NOMO-1 treated with dmso at 0.1 percent for 144 hours (cell line): ENCODE measurements at regions not wholly inside any gene's neighbourhood (a gene's known extent, or its start where the extent isn't known, plus 50 kb on each side); places are given as distances from the start of the nearest gene placed in this dataset.

Source experiments
- DNase-seq: peaks from one replicate; lab custom pipeline; 2025; ENCODE audit not compliant: unreplicated experiment; lab: John Stamatoyannopoulos, UW

DNA sequence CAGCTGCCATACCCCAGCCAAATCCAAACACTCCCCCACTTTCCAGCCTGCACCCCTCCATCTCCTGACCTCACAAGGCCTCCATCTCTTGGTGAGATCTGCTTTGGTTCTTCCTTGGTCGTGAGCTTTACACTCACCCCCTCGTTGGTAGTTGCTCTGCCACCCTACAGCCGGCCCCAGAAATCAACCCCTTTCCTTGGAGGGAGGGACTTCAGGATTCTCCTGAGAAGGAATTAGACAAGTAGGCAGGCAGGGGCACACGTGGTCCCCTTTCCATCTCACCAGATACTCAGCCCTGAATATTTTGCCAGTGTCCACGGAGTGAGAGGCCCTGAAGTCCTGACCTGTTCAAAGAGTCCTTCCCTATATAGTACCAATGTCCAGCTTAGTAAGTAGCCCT is 120.0 kb upstream of the PWP1 start:
- DNase-seq: no peak

- no peak for DNase-seq
Measured at GRCh38 chr12:107567876-107568619, 117.6 kb upstream of the PWP1 start.

DNA sequence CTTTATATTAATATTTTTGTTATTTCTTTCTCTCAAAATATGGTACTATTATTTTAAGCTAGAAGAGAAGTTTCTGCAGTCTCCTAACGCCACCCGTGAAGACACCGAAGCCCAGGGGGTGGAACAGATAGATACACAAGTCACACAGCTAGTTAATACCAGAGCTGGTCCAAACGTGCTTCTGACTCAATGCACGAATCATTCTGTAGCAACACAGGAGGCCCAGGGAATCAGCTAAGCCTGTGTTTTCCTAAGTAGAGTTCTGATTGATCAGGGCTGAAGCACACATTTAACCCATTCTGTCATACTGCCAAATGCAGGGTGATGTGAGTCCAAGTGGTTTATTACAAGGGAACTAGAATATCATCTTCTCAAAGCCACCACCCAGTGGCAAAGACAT is 116.9 kb upstream of the PWP1 start:
- no peak for DNase-seq

- DNase-seq: no peak
Measured at GRCh38 chr12:107570721-107571120, 114.9 kb upstream of the PWP1 start.

DNA sequence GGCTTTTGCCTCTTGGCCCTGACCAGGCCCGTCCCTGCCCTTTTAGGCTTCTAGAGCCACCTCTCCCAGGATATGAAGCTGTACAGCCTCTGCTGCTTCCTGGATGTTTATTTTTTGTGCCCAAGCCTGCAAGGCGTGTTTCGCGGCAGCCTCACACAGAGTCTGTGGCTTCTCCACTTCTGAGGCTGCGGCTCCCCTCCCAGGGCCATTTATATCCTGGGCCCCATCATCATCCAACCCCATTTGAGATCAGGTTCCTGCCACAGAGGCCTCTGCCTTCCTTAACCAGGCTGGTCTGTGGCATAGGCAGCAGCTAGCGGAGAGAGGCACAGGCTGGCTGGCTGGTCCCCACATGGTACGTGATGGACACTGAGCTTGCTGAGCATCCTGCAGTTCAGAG is 114.1 kb upstream of the PWP1 start:
- DNase-seq: no peak

DNA sequence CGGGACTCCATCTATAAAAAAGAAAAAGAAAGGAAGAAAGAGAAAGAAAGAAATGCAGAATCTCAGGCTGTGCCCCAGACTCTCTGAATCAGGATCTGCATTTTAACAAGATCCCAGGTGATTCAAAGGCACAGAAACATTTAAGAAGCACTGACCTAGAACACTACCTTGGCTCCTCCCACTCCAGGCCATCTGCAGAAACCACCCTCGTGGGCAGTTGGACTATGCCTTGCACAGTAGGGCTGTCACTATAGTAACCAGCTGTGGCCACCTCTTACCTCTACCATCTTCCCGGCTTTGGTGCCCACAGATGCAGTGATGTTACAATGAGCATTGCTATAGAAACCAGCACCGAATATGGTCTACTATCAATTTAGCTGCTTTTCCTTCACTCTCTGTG is 110.9 kb upstream of the PWP1 start:
- no peak for DNase-seq

DNA sequence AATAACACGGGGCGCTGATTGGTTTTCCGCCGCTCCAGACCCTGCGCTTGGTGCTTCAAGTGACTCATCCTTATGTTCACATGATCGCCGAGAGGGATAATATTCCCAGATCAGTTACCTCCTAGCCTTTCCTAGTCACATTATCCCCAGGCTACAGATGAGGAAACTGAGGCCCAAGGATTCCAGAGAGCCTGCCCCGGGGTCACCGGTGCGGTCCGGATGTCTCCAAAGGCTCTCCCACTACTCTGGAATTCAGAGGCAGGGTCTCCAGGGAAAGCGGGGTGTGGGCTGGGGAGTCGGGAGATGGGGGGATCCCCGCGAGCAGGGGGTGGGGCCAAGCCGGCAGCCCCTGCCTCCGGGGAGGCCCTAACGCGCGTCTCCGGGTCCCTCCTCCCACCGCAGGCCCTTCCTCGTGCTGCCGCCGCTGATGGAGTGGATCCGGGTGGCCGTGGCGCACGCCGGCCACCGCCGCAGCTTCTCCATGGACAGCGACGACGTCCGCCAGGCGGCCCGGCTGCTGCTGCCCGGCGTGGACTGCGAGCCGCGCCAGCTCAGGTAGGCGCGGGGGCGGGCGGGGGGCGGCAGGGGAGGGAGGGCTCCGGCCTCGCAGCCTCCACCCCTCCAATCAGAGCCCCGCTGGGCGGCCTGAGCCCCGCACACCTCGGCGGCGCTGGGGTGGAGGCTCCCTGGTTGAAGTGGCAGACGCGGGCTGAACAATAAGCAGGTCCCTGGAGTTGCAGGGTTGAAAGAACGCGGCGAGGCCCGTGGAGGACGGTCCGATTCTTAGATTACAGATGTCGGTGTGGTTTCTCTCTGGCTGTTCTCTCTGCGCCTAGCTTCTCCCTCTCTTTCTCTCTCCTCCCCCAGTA is 104.6 kb upstream of the PWP1 start:
- DNase-seq: no peak

DNA sequence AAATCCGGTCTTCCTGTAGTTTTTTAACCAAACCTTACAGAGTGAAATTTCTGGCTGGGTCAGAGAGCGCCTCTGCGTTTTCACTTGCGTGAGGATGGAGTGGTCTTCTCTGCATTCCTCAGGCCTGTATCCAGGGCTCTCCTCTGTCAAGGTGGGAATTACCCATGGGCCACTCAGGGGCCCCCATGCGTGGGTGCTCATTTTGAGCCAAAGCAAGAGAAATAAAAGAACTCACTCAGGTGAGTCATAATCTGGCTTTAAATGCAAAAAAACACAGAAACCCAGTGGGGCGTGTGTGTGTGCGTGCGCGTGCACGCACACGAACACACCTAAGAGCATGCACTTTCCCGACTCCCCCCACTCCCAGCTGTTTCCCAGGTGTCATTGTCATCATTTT is 104.0 kb upstream of the PWP1 start:
- no peak for DNase-seq

- DNase-seq: no peak
Measured at GRCh38 chr12:107583551-107583950, 102.0 kb upstream of the PWP1 start.

DNA sequence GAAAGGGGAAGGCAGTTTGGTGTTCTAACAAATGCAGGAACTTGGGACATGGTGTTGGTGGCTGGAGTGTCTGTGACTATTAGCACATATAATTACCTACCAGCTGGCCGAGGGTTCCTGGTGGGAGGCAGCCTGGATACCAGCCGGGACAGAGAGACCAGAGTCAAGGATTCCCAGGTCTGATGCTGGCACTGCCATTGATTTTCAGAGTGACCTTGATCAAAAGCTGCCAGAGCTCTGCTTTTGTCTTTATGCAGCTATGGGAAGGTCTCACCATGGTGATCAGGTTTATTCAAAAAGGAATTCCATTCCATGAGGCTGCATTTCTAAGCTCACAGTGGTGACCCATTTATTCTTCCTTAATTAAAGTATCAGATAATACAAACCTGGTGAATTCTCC is 101.0 kb upstream of the PWP1 start:
- DNase-seq: no peak

DNA sequence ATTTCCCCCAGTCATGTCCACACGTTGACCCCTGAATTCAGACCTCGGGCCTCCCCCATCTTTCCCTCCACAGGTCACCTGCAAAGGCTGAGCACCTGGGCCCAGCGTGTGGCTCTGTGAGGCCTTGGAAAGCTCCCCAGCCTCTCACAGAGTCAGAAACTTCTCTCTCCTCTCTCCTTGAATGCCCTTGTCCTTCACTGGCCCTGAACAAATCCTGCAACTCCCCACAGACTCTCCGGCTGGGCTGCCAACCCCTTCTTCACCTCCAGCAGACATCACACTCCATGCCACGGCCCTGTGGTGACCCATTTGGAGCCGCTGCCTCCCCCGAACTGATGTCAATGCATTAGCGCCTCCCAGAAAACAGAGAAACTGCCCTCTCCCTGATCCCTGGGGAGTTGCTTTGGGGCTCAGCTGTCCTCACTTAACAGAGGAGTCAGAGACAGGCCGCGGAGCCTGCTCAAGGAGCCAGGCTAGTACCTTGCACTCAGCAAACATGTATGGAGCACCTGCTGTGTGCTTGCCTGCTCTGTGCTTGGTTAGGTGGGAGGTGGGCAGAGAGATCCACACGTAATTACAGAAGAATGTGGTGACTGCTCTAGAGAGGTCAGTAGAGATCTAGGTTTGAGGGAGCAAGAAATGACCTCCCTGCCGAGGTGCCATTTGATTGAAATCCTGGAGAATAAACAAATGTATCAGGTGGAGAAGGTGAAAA is 99.2 kb upstream of the PWP1 start:
- DNase-seq: no peak

- DNase-seq: no peak
Measured at GRCh38 chr12:107590413-107590812, 95.2 kb upstream of the PWP1 start.

- no peak for DNase-seq
Measured at GRCh38 chr12:107590814-107591375, 94.7 kb upstream of the PWP1 start.

DNA sequence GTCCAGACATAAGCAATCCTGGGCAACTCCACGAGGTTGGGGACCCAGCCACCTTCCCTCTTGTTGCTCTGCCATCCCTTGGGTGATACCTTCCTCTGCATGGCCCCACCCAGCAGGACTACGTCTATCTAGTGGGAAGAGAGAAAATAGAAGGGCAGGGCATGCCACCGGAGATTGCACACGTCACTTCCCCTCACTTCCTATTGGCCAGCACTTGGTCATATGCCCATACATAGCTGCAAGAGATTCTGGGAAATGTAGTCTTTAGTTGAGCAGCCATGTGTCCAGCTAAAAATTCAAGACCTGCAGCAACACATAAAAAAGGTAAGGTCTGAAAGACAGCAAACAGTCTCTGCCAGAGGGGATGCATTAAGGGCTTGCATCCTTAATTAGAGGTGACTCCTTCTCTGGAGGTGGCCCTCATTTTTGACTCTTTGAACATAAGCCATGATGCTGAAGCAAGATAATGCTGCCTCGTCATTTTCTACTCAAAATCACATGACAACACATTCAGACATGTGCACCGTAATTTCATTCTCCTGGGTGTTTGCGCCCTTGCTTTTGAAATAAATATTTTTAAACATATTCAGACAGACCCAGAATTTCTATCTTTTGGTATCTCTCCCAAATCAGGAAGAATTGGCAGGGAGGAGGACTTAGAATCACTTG is 91.8 kb upstream of the PWP1 start:
- DNase-seq: no peak

GRCh38 chr12:107594995-107595394 is 90.6 kb upstream of the PWP1 start:
- DNase-seq: no peak

DNA sequence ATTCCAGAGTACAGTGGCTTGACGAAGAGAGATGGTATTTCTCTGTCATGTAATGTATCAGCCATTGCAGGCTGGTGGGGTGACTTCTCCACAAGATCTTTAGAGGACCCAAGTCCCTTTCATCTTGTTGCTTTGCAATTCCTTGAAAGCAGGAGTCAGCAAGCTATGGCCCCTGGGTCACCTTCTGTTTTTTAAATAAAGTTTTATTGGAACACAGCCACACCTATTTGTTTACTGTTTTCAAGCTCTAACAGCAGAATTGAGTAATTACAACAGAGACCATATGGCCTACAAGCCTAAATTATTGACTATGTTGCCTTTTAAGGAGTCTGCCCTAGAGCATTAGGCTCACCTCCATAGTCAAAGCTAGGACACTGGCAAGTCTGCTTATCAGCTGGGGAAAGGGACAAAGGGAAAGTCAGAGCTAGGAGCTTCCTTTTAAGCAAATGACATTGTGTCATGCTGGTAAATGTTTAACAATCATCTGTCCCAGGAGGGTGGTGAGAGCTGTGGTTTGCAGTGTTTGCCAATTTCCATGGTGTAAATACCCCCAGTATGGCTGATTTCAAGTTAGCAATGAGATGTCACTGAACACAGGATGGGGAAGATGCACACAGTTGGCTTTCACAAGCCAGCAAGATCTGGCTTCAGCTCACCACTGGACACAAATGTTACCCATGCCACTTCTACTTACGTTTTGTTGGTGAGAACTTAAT is 87.7 kb upstream of the PWP1 start:
- DNase-seq: no peak

- no peak for DNase-seq
Measured at GRCh38 chr12:107598906-107599305, 86.7 kb upstream of the PWP1 start.

DNA sequence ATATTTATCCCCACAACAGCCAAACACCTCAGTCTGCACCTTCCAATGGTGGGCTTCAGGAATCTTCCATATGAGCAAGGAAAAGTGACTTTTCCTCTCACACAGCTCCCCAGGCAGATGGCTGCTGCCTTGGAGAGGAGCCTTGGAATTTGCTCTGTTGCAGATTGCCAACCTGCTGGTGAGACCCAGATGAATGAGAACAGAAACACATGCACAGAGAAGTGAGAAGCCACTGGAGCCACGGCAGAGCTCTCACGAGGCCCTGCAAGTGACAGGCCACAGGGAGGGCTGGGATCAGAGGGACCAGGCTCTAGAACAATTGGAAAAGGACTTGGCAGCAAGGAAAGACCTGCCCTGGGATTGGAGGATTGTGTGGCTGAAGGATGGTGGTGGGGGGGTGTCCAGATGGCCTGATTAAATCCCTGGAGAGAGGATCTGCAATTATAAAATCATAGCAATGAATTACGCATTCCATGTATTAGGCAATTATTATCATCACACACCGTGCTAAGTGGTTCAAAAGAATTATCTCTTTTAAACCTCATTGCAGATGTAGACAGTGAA is 84.9 kb upstream of the PWP1 start:
- DNase-seq: no peak

DNA sequence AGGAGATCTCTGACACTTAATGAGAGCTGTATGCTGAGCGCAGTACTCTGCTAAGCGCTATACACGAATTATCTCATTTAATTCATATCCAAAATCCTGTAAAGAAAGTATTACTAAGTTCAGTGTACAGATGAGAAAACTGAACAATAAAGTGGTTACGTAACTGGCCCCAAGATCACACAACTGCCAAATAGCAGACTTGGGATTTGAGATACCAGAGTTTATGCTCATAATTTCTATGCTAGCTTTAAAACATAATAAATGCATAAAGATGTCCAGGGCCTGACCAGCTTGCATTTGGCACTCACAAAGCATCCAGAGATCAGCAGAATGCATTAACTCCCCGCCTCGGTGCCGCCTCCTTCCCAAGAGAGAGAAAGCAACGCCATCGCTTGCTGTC is 83.2 kb upstream of the PWP1 start:
- DNase-seq: no peak

- no peak for DNase-seq
Measured at GRCh38 chr12:107605293-107605692, 80.3 kb upstream of the PWP1 start.
